A549 (cell line): ENCODE measurements at regions not wholly inside any gene's neighbourhood (a gene's known extent, or its start where the extent isn't known, plus 50 kb on each side); places are given as distances from the start of the nearest gene placed in this dataset.

Experiments used
- ATAC-seq, 2 experiments: fragments of 200-7000 bp in 1 of 2; fragments of >200 bp in 1 of 2; cut with Nextera tagmentation in 1 of 2; cut with Tn5 transposase in 1 of 2; 3 replicates each; pipeline versions ENCODE4 v1.8.0 to v1.9.1; 2018 to 2020; ENCODE audit warnings: mild to moderate bottlenecking in 1 of 2, moderate library complexity in 1 of 2
- CTCF ChIA-PET: fragments of 300-600 bp; sonication (Branson Sonifier 250); formaldehyde crosslinking; extraction: SDS; loops from one replicate; lab custom pipeline; 2021; ENCODE audit warnings: antibody characterized with exemption, inconsistent platforms; lab: Yijun Ruan, JAX
- POLR2A ChIA-PET: fragments of 350-600 bp; formaldehyde crosslinking; extraction: SDS; loops from one replicate; lab custom pipeline; 2021; ENCODE audit warnings: antibody characterized with exemption, inconsistent platforms; lab: Yijun Ruan, JAX
- DNase-seq, 2 experiments: peaks; one replicate each; pipeline versions ENCODE4 v3.0.0 to v3.0.0-alpha.2; 2011 to 2016; ENCODE audit warnings: low read depth in 1 of 2, low spot score in 1 of 2
- FAIRE-seq: peaks from 2 replicates; lab custom pipeline; 2011; peaks lifted over from hg19 to GRCh38; lab: Jason Lieb, UNC
- H3K27ac ChIP-seq, 2 experiments: fragments of >200 bp; sonication (Bioruptor Twin); formaldehyde crosslinking; 3 replicates each; pipeline ENCODE4 v1.5.1; 2016 to 2017
- H3K4me1 ChIP-seq: fragments of >200 bp; sonication (Bioruptor Twin); formaldehyde crosslinking; 3 replicates; pipeline ENCODE4 v1.6.1; 2016
- H3K4me2 ChIP-seq: fragments of >200 bp; sonication (Bioruptor Twin); formaldehyde crosslinking; 3 replicates; pipeline ENCODE4 v1.6.1; 2016
- H3K4me3 ChIP-seq: fragments of >200 bp; sonication (Bioruptor Twin); formaldehyde crosslinking; 3 replicates; pipeline ENCODE4 v1.5.1; 2016
- H3K9me3 ChIP-seq: fragments of >200 bp; sonication (Bioruptor Twin); formaldehyde crosslinking; 3 replicates; pipeline ENCODE4 v1.6.1; 2016
- BHLHE40 ChIP-seq: IDR thresholded peaks from 2 replicates; pipeline ENCODE4 v1.6.1; 2012; ENCODE audit warnings: low read depth, low read length, inconsistent platforms
- CEBPB ChIP-seq, 2 experiments: fragments of >200 bp in 1 of 2; sonication (Bioruptor Twin) in 1 of 2; formaldehyde crosslinking in 1 of 2; IDR thresholded peaks; 2 replicates each; pipeline ENCODE4 v1.6.1; 2012 to 2016
- EHF ChIP-seq: fragments of 250-450 bp; sonication (Bioruptor Pico); IDR thresholded peaks from 2 replicates; pipeline ENCODE4 v1.5.0; 2020; ENCODE audit warnings: mild to moderate bottlenecking
- EHMT2 ChIP-seq: fragments of 200-600 bp; sonication (generic); IDR thresholded peaks from 2 replicates; pipeline ENCODE4 v1.6.1; 2016; ENCODE audit warnings: antibody characterized with exemption, low read depth, mild to moderate bottlenecking, moderate library complexity
- EP300 ChIP-seq, 2 experiments: fragments of >200 bp; sonication (Bioruptor Twin); formaldehyde crosslinking; IDR thresholded peaks; 2 replicates in 1 of 2; 3 replicates in 1 of 2; pipeline ENCODE4 v1.6.1; 2016 to 2017
- ESRRA ChIP-seq: fragments of 150-350 bp; IDR thresholded peaks from 2 replicates; pipeline ENCODE4 v1.6.1; 2014; ENCODE audit warnings: mild to moderate bottlenecking, low read length, borderline replicate concordance
- FOXS1 ChIP-seq: fragments of 250-450 bp; sonication (Bioruptor Pico); IDR thresholded peaks from 2 replicates; pipeline ENCODE4 v1.5.0; 2020; ENCODE audit warnings: mild to moderate bottlenecking, moderate library complexity
- GATA3 ChIP-seq: IDR thresholded peaks from 2 replicates; pipeline ENCODE4 v1.6.1; 2012; ENCODE audit warnings: borderline replicate concordance
- HDAC2 ChIP-seq: fragments of 200-600 bp; sonication (generic); IDR thresholded peaks from 2 replicates; pipeline ENCODE4 v1.6.1; 2016
- HEYL ChIP-seq: fragments of 250-450 bp; sonication (Bioruptor Pico); IDR thresholded peaks from 2 replicates; pipeline ENCODE4 v1.8.0; 2021; ENCODE audit warnings: mild to moderate bottlenecking, moderate library complexity
- HOXB13 ChIP-seq: fragments of 250-450 bp; sonication (Bioruptor Pico); IDR thresholded peaks from 2 replicates; pipeline ENCODE4 v1.5.0; 2020; ENCODE audit warnings: low read depth, mild to moderate bottlenecking, moderate library complexity
- JUNB ChIP-seq: fragments of >200 bp; sonication (Bioruptor Twin); formaldehyde crosslinking; IDR thresholded peaks from 2 replicates; pipeline ENCODE4 v1.6.1; 2016
- KDM5A ChIP-seq: fragments of 200-600 bp; sonication (generic); IDR thresholded peaks from 2 replicates; pipeline ENCODE4 v1.6.1; 2016; ENCODE audit warnings: antibody characterized with exemption, mild to moderate bottlenecking
- MYC ChIP-seq: IDR thresholded peaks from 2 replicates; pipeline ENCODE4 v1.6.1; 2012; ENCODE audit warnings: mild to moderate bottlenecking, inconsistent platforms, low read length, improper control_type of control experiment, borderline replicate concordance
- NFE2L2 ChIP-seq: fragments of 150-350 bp; conservative IDR thresholded peaks from 2 replicates; pipeline ENCODE4 v1.6.1; 2014; ENCODE audit warnings: low read length
- NR3C1 ChIP-seq: fragments of >200 bp; sonication (Bioruptor Twin); formaldehyde crosslinking; IDR thresholded peaks from 3 replicates; pipeline ENCODE4 v1.6.1; 2017
- POLR2AphosphoS2 ChIP-seq: conservative IDR thresholded peaks from 2 replicates; pipeline ENCODE4 v1.6.1; 2012; ENCODE audit warnings: low read length, improper control_type of control experiment, inconsistent platforms
- RCOR1 ChIP-seq: fragments of 150-350 bp; IDR thresholded peaks from 2 replicates; pipeline ENCODE4 v1.6.1; 2014; ENCODE audit warnings: antibody characterized with exemption, low read length, low read depth
- SREBF2 ChIP-seq: fragments of 450-650 bp; IDR thresholded peaks from 2 replicates; pipeline ENCODE4 v1.6.1; 2014; ENCODE audit warnings: mild to moderate bottlenecking, moderate library complexity
- TP53 ChIP-seq: fragments of 250-450 bp; sonication (Bioruptor Pico); IDR thresholded peaks from 2 replicates; pipeline ENCODE4 v1.5.0; 2021; ENCODE audit warnings: mild to moderate bottlenecking, moderate library complexity
- ZFP36 ChIP-seq: fragments of 450-650 bp; IDR thresholded peaks from 2 replicates; pipeline ENCODE4 v1.6.1; 2014; ENCODE audit warnings: borderline replicate concordance; ENCODE audit not compliant: partially characterized antibody
- ZSCAN20 ChIP-seq: fragments of 250-450 bp; sonication (Bioruptor Pico); IDR thresholded peaks from 2 replicates; pipeline ENCODE4 v1.8.0; 2022; ENCODE audit warnings: mild to moderate bottlenecking, moderate library complexity
- WGBS: methylation state at CpG from one replicate; pipeline ENCODE4 v1.1.6; 2017; ENCODE audit errors: missing lambda C conversion rate; 5-methylcytosine and 5-hydroxymethylcytosine counted together
- TF ChIP-seq, protein P1 (sequence below): fragments of 250-450 bp; sonication (Bioruptor Pico); IDR thresholded peaks from 2 replicates; pipeline ENCODE4 v1.5.0; 2020; ENCODE audit warnings: low read depth, mild to moderate bottlenecking, moderate library complexity
- TF ChIP-seq, protein P2 (sequence below): fragments of >200 bp; sonication (Bioruptor Twin); formaldehyde crosslinking; IDR thresholded peaks from 2 replicates; pipeline ENCODE4 v1.6.1; 2016
- TF ChIP-seq, protein P3 (sequence below): fragments of >200 bp; sonication (Bioruptor Twin); formaldehyde crosslinking; IDR thresholded peaks from 3 replicates; pipeline ENCODE4 v1.5.1; 2016

DNA sequence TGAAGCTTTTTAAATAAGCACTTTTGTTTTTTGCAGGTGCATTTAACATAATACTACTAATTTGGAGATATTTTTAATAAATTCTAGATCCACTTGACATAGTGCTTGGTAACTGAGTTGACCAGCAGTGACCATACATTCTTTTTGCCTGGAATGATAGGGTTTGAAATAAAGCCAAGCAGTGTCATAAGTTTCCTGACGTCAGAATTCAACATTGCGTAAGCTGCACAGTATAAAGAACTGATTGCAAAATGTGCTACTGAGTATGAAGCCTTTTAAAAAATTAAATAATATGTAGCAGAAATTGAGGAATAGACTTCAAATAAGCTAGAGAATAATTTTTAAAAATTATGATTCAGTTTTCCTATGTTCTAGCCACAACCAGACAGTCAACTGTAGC, 454.6 kb upstream of the ARPP21 start:
- FAIRE-seq: no peak
- ChIA-PET POLR2A (no interaction called here), CTCF (interaction anchor here (1.4 kb wide), 1 partner anchor 9 kb away, joined by 3 read pairs; no protein-coding TSS in a partner anchor)
- 51% methylated on average over 2 of the region's 2 CpGs for WGBS
- Histone ChIP-seq H3K27ac (peak overlapping the region in 1 of 2 experiments; percentile 40; a peak in 1 of 6 replicates), H3K9me3 (peaks cover 24% of the 10 kb centered on the region), H3K4me1 (no peaks in the 10 kb centered on the region), H3K4me2 (no peak overlapping the region; the same call in 2 of the 3 replicates), H3K4me3 (no peak overlapping the region)
- peak in 1 of 2 experiments; percentile 23 for DNase-seq
- no peak for TF ChIP-seq HDAC2
- TF ChIP-seq EHMT2: no peak
- no peak for TF ChIP-seq KDM5A
- TF ChIP-seq NR3C1: no peak
- peak; percentile 23; the same call in 1 of the 2 replicates for TF ChIP-seq JUNB
- TF ChIP-seq ZSCAN20: no peak
- TF ChIP-seq, protein P1, sequence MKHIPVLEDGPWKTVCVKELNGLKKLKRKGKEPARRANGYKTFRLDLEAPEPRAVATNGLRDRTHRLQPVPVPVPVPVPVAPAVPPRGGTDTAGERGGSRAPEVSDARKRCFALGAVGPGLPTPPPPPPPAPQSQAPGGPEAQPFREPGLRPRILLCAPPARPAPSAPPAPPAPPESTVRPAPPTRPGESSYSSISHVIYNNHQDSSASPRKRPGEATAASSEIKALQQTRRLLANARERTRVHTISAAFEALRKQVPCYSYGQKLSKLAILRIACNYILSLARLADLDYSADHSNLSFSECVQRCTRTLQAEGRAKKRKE (CRISPR knock-in tag): no peak
- no peak for TF ChIP-seq HOXB13 (CRISPR knock-in tag)
- TF ChIP-seq POLR2AphosphoS2: no peak
- TF ChIP-seq, protein P2, sequence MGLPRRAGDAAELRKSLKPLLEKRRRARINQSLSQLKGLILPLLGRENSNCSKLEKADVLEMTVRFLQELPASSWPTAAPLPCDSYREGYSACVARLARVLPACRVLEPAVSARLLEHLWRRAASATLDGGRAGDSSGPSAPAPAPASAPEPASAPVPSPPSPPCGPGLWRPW: peak; percentile 73
- peak; percentile 68 to 78; a peak in 3 of 4 replicates for TF ChIP-seq CEBPB (IDR thresholded peaks at IDR 0.05)
- ATAC-seq: no peak

DNA sequence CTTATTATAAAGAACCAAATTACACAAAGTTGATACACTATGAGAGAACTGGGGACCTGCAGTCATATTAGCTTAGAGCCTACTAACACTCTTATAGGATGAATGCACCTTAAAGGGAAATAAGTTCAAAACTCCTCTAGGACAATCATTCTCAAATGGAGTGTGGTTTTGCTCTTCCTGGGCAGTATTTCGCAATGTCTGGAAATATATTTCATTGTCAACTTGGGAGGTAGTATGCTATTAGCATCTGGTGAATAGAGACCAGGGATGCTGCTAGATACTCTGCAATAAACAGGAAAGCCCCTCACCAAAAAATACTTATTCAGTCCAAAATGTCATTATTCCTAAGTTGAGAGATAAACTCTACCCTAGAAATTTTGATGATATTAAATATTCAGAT, 451.4 kb upstream of the ARPP21 start:
- Histone ChIP-seq H3K27ac (no peak overlapping the region), H3K9me3 (peaks cover 11% of the 10 kb centered on the region), H3K4me1 (no peaks in the 10 kb centered on the region), H3K4me3 (no peak overlapping the region), H3K4me2 (no peak overlapping the region)
- no peak for ATAC-seq
- no peak for FAIRE-seq
- WGBS: 5% methylated on average over 1 of the region's 1 CpG
- TF ChIP-seq SREBF2 (no peak), EHF (CRISPR knock-in tag) (no peak), HOXB13 (CRISPR knock-in tag) (no peak)
- ChIA-PET CTCF (no interaction called here), POLR2A (no interaction called here)
- no peak for DNase-seq

DNA sequence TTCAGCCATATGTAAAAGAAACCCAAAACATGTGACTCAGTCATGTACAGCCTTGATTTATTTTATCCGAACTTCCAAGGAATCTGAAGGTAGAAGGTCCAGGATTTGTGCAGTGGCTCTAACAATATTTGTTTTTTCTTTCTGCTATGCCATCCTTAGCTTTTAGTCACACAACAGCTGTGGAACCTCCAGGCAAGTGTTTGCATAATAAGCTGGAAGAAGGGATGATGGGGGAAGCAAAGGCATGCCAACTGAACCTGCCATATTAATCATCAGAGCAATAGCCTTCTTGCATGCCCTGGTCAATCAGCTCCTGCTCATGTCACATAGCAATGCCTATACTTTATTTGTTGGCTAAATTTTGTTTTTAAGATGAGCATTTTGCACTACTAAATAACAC, 444.7 kb upstream of the ARPP21 start:
- H3K4me1 ChIP-seq: 0 out of 3 replicates have a peak, but pooled peaks cover 4% of the 10 kb centered on the region
- ChIA-PET CTCF (interaction anchor here (0.9 kb wide), 1 partner anchor 10 kb away, joined by 3 read pairs; no protein-coding TSS in a partner anchor), POLR2A (no interaction called here)
- H3K9me3 ChIP-seq: no peaks in the 10 kb centered on the region
- 25% methylated on average over 1 of the region's 1 CpG for WGBS
- no peak overlapping the region for H3K4me3 ChIP-seq
- no peak for TF ChIP-seq FOXS1 (CRISPR knock-in tag)
- TF ChIP-seq BHLHE40: no peak
- TF ChIP-seq, protein P3, sequence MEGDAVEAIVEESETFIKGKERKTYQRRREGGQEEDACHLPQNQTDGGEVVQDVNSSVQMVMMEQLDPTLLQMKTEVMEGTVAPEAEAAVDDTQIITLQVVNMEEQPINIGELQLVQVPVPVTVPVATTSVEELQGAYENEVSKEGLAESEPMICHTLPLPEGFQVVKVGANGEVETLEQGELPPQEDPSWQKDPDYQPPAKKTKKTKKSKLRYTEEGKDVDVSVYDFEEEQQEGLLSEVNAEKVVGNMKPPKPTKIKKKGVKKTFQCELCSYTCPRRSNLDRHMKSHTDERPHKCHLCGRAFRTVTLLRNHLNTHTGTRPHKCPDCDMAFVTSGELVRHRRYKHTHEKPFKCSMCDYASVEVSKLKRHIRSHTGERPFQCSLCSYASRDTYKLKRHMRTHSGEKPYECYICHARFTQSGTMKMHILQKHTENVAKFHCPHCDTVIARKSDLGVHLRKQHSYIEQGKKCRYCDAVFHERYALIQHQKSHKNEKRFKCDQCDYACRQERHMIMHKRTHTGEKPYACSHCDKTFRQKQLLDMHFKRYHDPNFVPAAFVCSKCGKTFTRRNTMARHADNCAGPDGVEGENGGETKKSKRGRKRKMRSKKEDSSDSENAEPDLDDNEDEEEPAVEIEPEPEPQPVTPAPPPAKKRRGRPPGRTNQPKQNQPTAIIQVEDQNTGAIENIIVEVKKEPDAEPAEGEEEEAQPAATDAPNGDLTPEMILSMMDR: no peak
- no peak for TF ChIP-seq TP53 (CRISPR knock-in tag)
- no peak for TF ChIP-seq ZFP36
- no peak for TF ChIP-seq MYC
- no peak for TF ChIP-seq GATA3
- TF ChIP-seq, protein P2: no peak
- no peak for TF ChIP-seq JUNB
- no peak for TF ChIP-seq HEYL (CRISPR knock-in tag)
- no peak for TF ChIP-seq SREBF2
- no peak for TF ChIP-seq HOXB13 (CRISPR knock-in tag)
- no peak for TF ChIP-seq RCOR1
- TF ChIP-seq ESRRA: no peak
- no peak for TF ChIP-seq NFE2L2
- TF ChIP-seq EP300 (IDR thresholded peaks at IDR 0.05): no peak
- DNase-seq: no peak
- no peak for ATAC-seq
- FAIRE-seq: no peak
- no peak overlapping the region for H3K27ac ChIP-seq
- H3K4me2 ChIP-seq: no peak overlapping the region
